DLD1 (cell line): ENCODE measurements at regions not wholly inside any gene's neighbourhood (a gene's known extent, or its start where the extent isn't known, plus 50 kb on each side); places are given as distances from the start of the nearest gene placed in this dataset.
"Not testable (repeated sequence)": the region's sequence is repeated elsewhere in the genome, so short reads cannot be mapped to it uniquely, and the experiment has no call there.

Experiments
- in situ Hi-C: cut with HindIII; loops from 2 replicates; pipeline ENCODE4 v1.10.0; 2017; ENCODE audit warnings: low sequenced_read_pairs

GRCh38 chr15:85264614-85265190 is 115.7 kb upstream of the AKAP13 start:
- in situ Hi-C loops = not testable (repeated sequence)

- in situ Hi-C loops = not testable (repeated sequence)
These were observed 113.1 kb upstream of the AKAP13 start for GRCh38 chr15:85267158-85267857.

GRCh38 chr15:85274315-85275050 is 105.9 kb upstream of the AKAP13 start:
- in situ Hi-C loops = loop anchor here (25.0 kb wide), 1 partner anchor 138 kb away; no protein-coding TSS in a partner anchor

GRCh38 chr15:85276508-85276907 is 103.9 kb upstream of the AKAP13 start:
- in situ Hi-C loops = loop anchor here (25.0 kb wide), 1 partner anchor 136 kb away; no protein-coding TSS in a partner anchor

- in situ Hi-C loops = loop anchor here (25.0 kb wide), 1 partner anchor 135 kb away; no protein-coding TSS in a partner anchor
These were observed 103.5 kb upstream of the AKAP13 start for GRCh38 chr15:85276921-85277320.

- in situ Hi-C loops = loop anchor here (25.0 kb wide), 1 partner anchor 134 kb away; no protein-coding TSS in a partner anchor
These were observed 102.5 kb upstream of the AKAP13 start for GRCh38 chr15:85277847-85278370.

- in situ Hi-C loops = loop anchor here (25.0 kb wide), 1 partner anchor 132 kb away; no protein-coding TSS in a partner anchor
These were observed 100.2 kb upstream of the AKAP13 start for GRCh38 chr15:85280203-85280602.

- in situ Hi-C loops = loop anchor here (25.0 kb wide), 1 partner anchor 131 kb away; no protein-coding TSS in a partner anchor
These were observed 99.0 kb upstream of the AKAP13 start for GRCh38 chr15:85281293-85281882.

GRCh38 chr15:85282504-85283115 is 97.8 kb upstream of the AKAP13 start:
- in situ Hi-C loops = loop anchor here (25.0 kb wide), 1 partner anchor 130 kb away; no protein-coding TSS in a partner anchor

GRCh38 chr15:85283815-85284214 is 96.6 kb upstream of the AKAP13 start:
- in situ Hi-C loops = loop anchor here (25.0 kb wide), 1 partner anchor 128 kb away; no protein-coding TSS in a partner anchor

- in situ Hi-C loops = loop anchor here (25.0 kb wide), 1 partner anchor 128 kb away; no protein-coding TSS in a partner anchor
These were observed 95.9 kb upstream of the AKAP13 start for GRCh38 chr15:85284497-85284896.

GRCh38 chr15:85289677-85290365 is 90.6 kb upstream of the AKAP13 start:
- in situ Hi-C loops = loop anchor here (25.0 kb wide), 1 partner anchor 122 kb away; no protein-coding TSS in a partner anchor

GRCh38 chr15:85292583-85292982 is 87.8 kb upstream of the AKAP13 start:
- in situ Hi-C loops = loop anchor here (25.0 kb wide), 1 partner anchor 120 kb away; no protein-coding TSS in a partner anchor

GRCh38 chr15:85296615-85297402 is 83.6 kb upstream of the AKAP13 start:
- in situ Hi-C loops = loop anchor here (25.0 kb wide), 1 partner anchor 115 kb away; no protein-coding TSS in a partner anchor

GRCh38 chr15:85297537-85297936 is 82.9 kb upstream of the AKAP13 start:
- in situ Hi-C loops = loop anchor here (25.0 kb wide), 1 partner anchor 115 kb away; no protein-coding TSS in a partner anchor

GRCh38 chr15:85298366-85298765 is 82.0 kb upstream of the AKAP13 start:
- in situ Hi-C loops = loop anchor here (25.0 kb wide), 1 partner anchor 114 kb away; no protein-coding TSS in a partner anchor

GRCh38 chr15:85298941-85299340 is 81.5 kb upstream of the AKAP13 start:
- in situ Hi-C loops = loop anchor here (25.0 kb wide), 1 partner anchor 113 kb away; no protein-coding TSS in a partner anchor

GRCh38 chr15:85302271-85302670 is 78.1 kb upstream of the AKAP13 start:
- in situ Hi-C loops = no loop called here
